Gastroesophageal sphincter (tissue), 4 donors: ENCODE measurements at regions not wholly inside any gene's neighbourhood (a gene's known extent, or its start where the extent isn't known, plus 50 kb on each side); places are given as distances from the start of the nearest gene placed in this dataset.

Experiments used
- ATAC-seq: fragments of 150-250 bp; one replicate; pipeline ENCODE4 v1.9.1; 2016; ENCODE audit warnings: mild to moderate bottlenecking, moderate library complexity
- H3K27ac ChIP-seq, 4 donors: fragments of 200-600 bp; sonication (generic) in 3 of 4; 1 replicate in 3 of 4; 2 replicates in 1 of 4; pipeline ENCODE4 v1.5.1; 2016 to 2019
- H3K27me3 ChIP-seq: fragments of 200-600 bp; sonication (generic); one replicate; pipeline ENCODE4 v1.5.1; 2019
- H3K36me3 ChIP-seq, 2 donors: fragments of 200-600 bp; sonication (generic); one replicate each; pipeline ENCODE4 v1.5.1; 2019; ENCODE audit warnings: control low read depth in 1 of 2
- H3K4me1 ChIP-seq, 3 donors: fragments of 200-600 bp; sonication (generic); 1 replicate in 2 of 3; 2 replicates in 1 of 3; pipeline ENCODE4 v1.5.1; 2016 to 2019; ENCODE audit warnings: control low read depth in 2 of 3
- H3K4me3 ChIP-seq, 2 donors: fragments of 200-600 bp; sonication (generic); one replicate each; pipeline ENCODE4 v1.5.1; 2019; ENCODE audit warnings: mild to moderate bottlenecking in 1 of 2, moderate library complexity in 1 of 2
- H3K9me3 ChIP-seq, 3 donors: fragments of 200-600 bp; sonication (generic); one replicate each; pipeline ENCODE4 v1.5.1; 2017 to 2019; ENCODE audit warnings: control low read depth in 2 of 3
- EP300 ChIP-seq: sonication (generic); formaldehyde crosslinking; IDR thresholded peaks from one replicate; pipeline ENCODE4 v1.6.1; 2017; ENCODE audit warnings: antibody characterized with exemption, mild to moderate bottlenecking
- POLR2A ChIP-seq, 2 donors: fragments of 450-650 bp; IDR thresholded peaks; one replicate each; pipeline ENCODE4 v1.6.1; 2017; ENCODE audit warnings: antibody characterized with exemption in 2 of 2, mild to moderate bottlenecking in 2 of 2, moderate library complexity in 1 of 2
- POLR2AphosphoS5 ChIP-seq: sonication (generic); formaldehyde crosslinking; IDR thresholded peaks from one replicate; pipeline ENCODE4 v1.6.1; 2017; ENCODE audit warnings: antibody characterized with exemption
- WGBS, 2 donors: methylation state at CpG; one replicate each; pipeline ENCODE4 v1.1.5; 2018; ENCODE audit warnings: low coverage in 1 of 2; 5-methylcytosine and 5-hydroxymethylcytosine counted together
- TF ChIP-seq, protein P1 (sequence below), 4 experiments: fragments of 200-600 bp in 2 of 4; fragments of 450-650 bp in 2 of 4; sonication (generic) in 1 of 4; IDR thresholded peaks; one replicate each; pipeline ENCODE4 v1.5.1; 2017 to 2019; ENCODE audit warnings: antibody characterized with exemption in 4 of 4, mild to moderate bottlenecking in 2 of 4, moderate library complexity in 2 of 4

DNA sequence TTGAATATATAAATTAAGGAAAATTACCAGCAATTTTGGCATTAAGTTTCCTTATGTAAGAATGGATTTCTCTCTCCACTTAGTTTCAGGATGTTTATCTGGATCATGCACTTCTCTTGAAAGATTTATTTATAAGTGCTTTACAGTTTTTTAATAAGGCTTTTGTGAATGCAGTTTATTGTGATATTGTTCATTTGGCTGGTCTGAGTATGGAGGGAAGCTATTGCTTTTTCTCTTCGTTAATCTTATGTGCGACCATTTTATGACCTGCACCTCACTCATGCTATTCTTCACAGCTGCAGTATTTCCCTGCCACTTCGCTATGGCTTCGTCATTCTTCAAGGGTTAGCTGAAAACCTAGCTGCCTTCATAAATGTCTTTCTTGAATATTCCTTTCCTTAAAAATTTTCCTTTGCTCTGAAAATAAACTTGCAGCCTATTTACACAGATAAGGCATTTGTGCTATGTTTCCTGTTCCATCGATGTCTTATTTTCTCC, 233.4 kb downstream of the SOCS6 start:
- no peak overlapping the region for H3K4me3 ChIP-seq
- no peaks in the 10 kb centered on the region for H3K27me3 ChIP-seq
- 14 to 22% methylated on average over 5 of the region's 5 CpGs for WGBS, 2 donors
- H3K27ac ChIP-seq, result no peak overlapping the region
- no peaks in the 10 kb centered on the region for H3K36me3 ChIP-seq
- TF ChIP-seq POLR2A (IDR thresholded peaks at IDR 0.05) (no peak), EP300 (no peak), POLR2AphosphoS5 (no peak)
- TF ChIP-seq, protein P1, sequence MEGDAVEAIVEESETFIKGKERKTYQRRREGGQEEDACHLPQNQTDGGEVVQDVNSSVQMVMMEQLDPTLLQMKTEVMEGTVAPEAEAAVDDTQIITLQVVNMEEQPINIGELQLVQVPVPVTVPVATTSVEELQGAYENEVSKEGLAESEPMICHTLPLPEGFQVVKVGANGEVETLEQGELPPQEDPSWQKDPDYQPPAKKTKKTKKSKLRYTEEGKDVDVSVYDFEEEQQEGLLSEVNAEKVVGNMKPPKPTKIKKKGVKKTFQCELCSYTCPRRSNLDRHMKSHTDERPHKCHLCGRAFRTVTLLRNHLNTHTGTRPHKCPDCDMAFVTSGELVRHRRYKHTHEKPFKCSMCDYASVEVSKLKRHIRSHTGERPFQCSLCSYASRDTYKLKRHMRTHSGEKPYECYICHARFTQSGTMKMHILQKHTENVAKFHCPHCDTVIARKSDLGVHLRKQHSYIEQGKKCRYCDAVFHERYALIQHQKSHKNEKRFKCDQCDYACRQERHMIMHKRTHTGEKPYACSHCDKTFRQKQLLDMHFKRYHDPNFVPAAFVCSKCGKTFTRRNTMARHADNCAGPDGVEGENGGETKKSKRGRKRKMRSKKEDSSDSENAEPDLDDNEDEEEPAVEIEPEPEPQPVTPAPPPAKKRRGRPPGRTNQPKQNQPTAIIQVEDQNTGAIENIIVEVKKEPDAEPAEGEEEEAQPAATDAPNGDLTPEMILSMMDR (IDR thresholded peaks at IDR 0.05), result no peak
- no peak for ATAC-seq
- H3K4me1 ChIP-seq, result no peaks in the 10 kb centered on the region
- no peaks in the 10 kb centered on the region for H3K9me3 ChIP-seq

GRCh38 chr18:70520867-70521266, 232.0 kb downstream of the SOCS6 start:
- Histone ChIP-seq H3K4me3 (no peak overlapping the region), H3K9me3 (no peaks in the 10 kb centered on the region), H3K4me1 (no peaks in the 10 kb centered on the region), H3K27me3 (no peaks in the 10 kb centered on the region), H3K36me3 (no peaks in the 10 kb centered on the region), H3K27ac (no peak overlapping the region)
- 38 to 50% methylated on average over 1 of the region's 1 CpG for WGBS, 2 donors
- no peak for ATAC-seq
- no peak for TF ChIP-seq POLR2AphosphoS5

- ATAC-seq, result no peak
- H3K9me3 ChIP-seq, result no peaks in the 10 kb centered on the region
- no peaks in the 10 kb centered on the region for H3K4me1 ChIP-seq
- TF ChIP-seq, protein P1 (IDR thresholded peaks at IDR 0.05), result no peak
- TF ChIP-seq POLR2AphosphoS5, result no peak
- no peak for TF ChIP-seq EP300
- TF ChIP-seq POLR2A (IDR thresholded peaks at IDR 0.05), result no peak
- WGBS, 2 donors, result 100% methylated on average over 1 of the region's 9 CpGs; no CpG with 5 or more reads in 1 of the 2 donors
- H3K27ac ChIP-seq, result no peak overlapping the region
- H3K4me3 ChIP-seq, result no peak overlapping the region
- no peaks in the 10 kb centered on the region for H3K27me3 ChIP-seq
- H3K36me3 ChIP-seq, result no peaks in the 10 kb centered on the region
Observed at GRCh38 chr18:70513502-70514171, 224.8 kb downstream of the SOCS6 start.

- TF ChIP-seq EP300 (no peak), POLR2A (IDR thresholded peaks at IDR 0.05) (no peak), POLR2AphosphoS5 (no peak)
- TF ChIP-seq, protein P1 (IDR thresholded peaks at IDR 0.05), result no peak
- H3K4me3 ChIP-seq, result no peak overlapping the region
- 66 to 89% methylated on average over 2 to 3 of the region's 4 CpGs for whole genome bisulfite sequencing, 2 donors
Observed at GRCh38 chr18:70507970-70508369, 219.1 kb downstream of the SOCS6 start.

DNA sequence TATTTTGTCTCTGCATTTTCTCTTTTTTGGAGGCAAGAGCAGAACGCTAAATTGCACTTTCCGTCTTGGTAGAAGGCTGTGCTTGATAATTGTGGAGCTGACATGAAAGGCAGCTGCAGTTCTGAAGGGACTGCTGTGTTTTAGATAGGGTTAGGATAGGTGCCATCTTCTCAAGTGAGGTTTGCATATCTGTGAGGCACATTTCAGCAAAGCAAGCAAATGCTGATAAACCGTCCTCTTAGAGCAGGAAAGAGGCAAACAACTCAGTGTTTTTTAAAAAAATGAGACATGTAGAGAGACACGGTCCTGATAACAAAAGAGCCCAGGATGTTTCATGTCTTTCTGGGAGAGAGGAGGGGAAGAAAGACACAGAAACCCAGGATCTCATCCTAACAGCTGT, 217.7 kb downstream of the SOCS6 start:
- no peaks in the 10 kb centered on the region for H3K36me3 ChIP-seq
- no peak overlapping the region for H3K4me3 ChIP-seq
- WGBS, 2 donors, result 44 to 54% methylated on average over 4 of the region's 4 CpGs
- no peaks in the 10 kb centered on the region for H3K9me3 ChIP-seq
- no peak for ATAC-seq
- TF ChIP-seq POLR2AphosphoS5 (no peak), EP300 (no peak), POLR2A (IDR thresholded peaks at IDR 0.05) (no peak)
- TF ChIP-seq, protein P1 (IDR thresholded peaks at IDR 0.05), result no peak
- no peak overlapping the region for H3K27ac ChIP-seq
- peaks cover 7% of the 10 kb centered on the region for H3K27me3 ChIP-seq
- H3K4me1 ChIP-seq, result no peaks in the 10 kb centered on the region

More at GRCh38 chr18:70507970-70508369, 219.1 kb downstream of the SOCS6 start:
- no peaks in the 10 kb centered on the region for H3K4me1 ChIP-seq
- H3K9me3 ChIP-seq, result no peaks in the 10 kb centered on the region
- no peak overlapping the region for H3K27ac ChIP-seq
- H3K27me3 ChIP-seq, result peaks cover 7% of the 10 kb centered on the region
- no peak for ATAC-seq
- no peaks in the 10 kb centered on the region for H3K36me3 ChIP-seq
